ENCODE measurements at regions not wholly inside any gene's neighbourhood (a gene's known extent, or its start where the extent isn't known, plus 50 kb on each side); places are given as distances from the start of the nearest gene placed in this dataset.

GRCh38 chr12:61647566-61647965, 612.6 kb upstream of the USP15 start:
- H3K27ac ChIP-seq: no peak overlapping the region
- no peaks in the 10 kb centered on the region for H3K36me3 Mint-ChIP-seq
- H3K4me3 ChIP-seq: no peak overlapping the region
- H4K20me1 ChIP-seq (ENCODE audit: low read depth): no peaks in the 10 kb centered on the region
- H3K27me3 Mint-ChIP-seq (ENCODE audit: insufficient read depth, low read depth): no peaks in the 10 kb centered on the region
- H3K9me3 ChIP-seq (ENCODE audit: low read depth): no peaks in the 10 kb centered on the region
- no peak overlapping the region for H3K4me3 Mint-ChIP-seq
- H3K27me3 ChIP-seq: no peaks in the 10 kb centered on the region
- TF ChIP-seq CTCF (IDR thresholded peaks at IDR 0.05) (no peak), EZH2 (IDR thresholded peaks at IDR 0.05) (no peak), EZH2phosphoT487 (IDR thresholded peaks at IDR 0.05) (no peak)
- H3K9ac ChIP-seq: no peak overlapping the region
- H3K4me1 ChIP-seq: peaks cover 22% of the 10 kb centered on the region
- no peak for DNase-seq (ENCODE audit: low spot score)
- H3K9me3 Mint-ChIP-seq: no peaks in the 10 kb centered on the region
- peaks cover 13% of the 10 kb centered on the region for H3F3A ChIP-seq (ENCODE audit: low read depth)
- no peaks in the 10 kb centered on the region for H3K36me3 ChIP-seq
- H2AFZ ChIP-seq (replicated peaks): peak overlapping the region; percentile 5
- H3K79me2 ChIP-seq (ENCODE audit: low read depth): no peaks in the 10 kb centered on the region
- peaks cover 3% of the 10 kb centered on the region for H3K4me1 Mint-ChIP-seq
- H3K27ac Mint-ChIP-seq: no peak overlapping the region
- H3K4me2 ChIP-seq: peak overlapping the region; percentile 68

GRCh38 chr12:61652265-61652664, 607.9 kb upstream of the USP15 start:
- no peak overlapping the region for H3K27ac ChIP-seq
- no peak overlapping the region for H3K27ac Mint-ChIP-seq
- no peaks in the 10 kb centered on the region for H3K79me2 ChIP-seq (ENCODE audit: low read depth)
- H3K36me3 Mint-ChIP-seq: no peaks in the 10 kb centered on the region
- H3K9me3 Mint-ChIP-seq: no peaks in the 10 kb centered on the region
- no peaks in the 10 kb centered on the region for H3K27me3 ChIP-seq
- no peak overlapping the region for H3K9ac ChIP-seq
- H3K36me3 ChIP-seq: no peaks in the 10 kb centered on the region
- no peak overlapping the region for H3K4me3 ChIP-seq
- H2AFZ ChIP-seq (replicated peaks): no peak overlapping the region
- H3K4me2 ChIP-seq: no peak overlapping the region
- H3K4me1 Mint-ChIP-seq: no peaks in the 10 kb centered on the region
- TF ChIP-seq EZH2phosphoT487 (IDR thresholded peaks at IDR 0.05): no peak
- H3K4me1 ChIP-seq: peaks cover 8% of the 10 kb centered on the region
- H3F3A ChIP-seq (ENCODE audit: low read depth): peaks cover under 1% of the 10 kb centered on the region
- no peaks in the 10 kb centered on the region for H3K27me3 Mint-ChIP-seq (ENCODE audit: insufficient read depth, low read depth)
- no peak for DNase-seq (ENCODE audit: low spot score)
- H3K9me3 ChIP-seq (ENCODE audit: low read depth): no peaks in the 10 kb centered on the region
- no peaks in the 10 kb centered on the region for H4K20me1 ChIP-seq (ENCODE audit: low read depth)
- no peak overlapping the region for H3K4me3 Mint-ChIP-seq

GRCh38 chr12:61654698-61655097, 605.5 kb upstream of the USP15 start:
- H2AFZ ChIP-seq (replicated peaks): peak overlapping the region; percentile 59
- no peaks in the 10 kb centered on the region for H3K27me3 Mint-ChIP-seq (ENCODE audit: insufficient read depth, low read depth)

More at GRCh38 chr12:61654698-61655097, 605.5 kb upstream of the USP15 start:
- Histone ChIP-seq H3K4me1 (no peaks in the 10 kb centered on the region), H3K9ac (no peak overlapping the region), H3K9me3 (ENCODE audit: low read depth) (no peaks in the 10 kb centered on the region), H3K27ac (no peak overlapping the region), H4K20me1 (ENCODE audit: low read depth) (no peaks in the 10 kb centered on the region), H3K36me3 (no peaks in the 10 kb centered on the region), H3F3A (ENCODE audit: low read depth) (no peaks in the 10 kb centered on the region), H3K4me3 (no peak overlapping the region), H3K4me2 (no peak overlapping the region), H3K79me2 (ENCODE audit: low read depth) (no peaks in the 10 kb centered on the region), H3K27me3 (no peaks in the 10 kb centered on the region)
- TF ChIP-seq EZH2phosphoT487 (IDR thresholded peaks at IDR 0.05) (no peak), EZH2 (IDR thresholded peaks at IDR 0.05) (no peak), CTCF (IDR thresholded peaks at IDR 0.05) (peak; percentile 21)
- no peaks in the 10 kb centered on the region for H3K36me3 Mint-ChIP-seq
- H3K9me3 Mint-ChIP-seq: peaks cover 2% of the 10 kb centered on the region
- no peak overlapping the region for H3K4me3 Mint-ChIP-seq
- no peak overlapping the region for H3K27ac Mint-ChIP-seq
- DNase-seq (ENCODE audit: low spot score): no peak
- H3K4me1 Mint-ChIP-seq: no peaks in the 10 kb centered on the region
